Neural progenitor cell (in vitro differentiated cells): ENCODE measurements at regions not wholly inside any gene's neighbourhood (a gene's known extent, or its start where the extent isn't known, plus 50 kb on each side); places are given as distances from the start of the nearest gene placed in this dataset.

ENCODE experiments used
- EZH2 ChIP-seq: fragments of 200-600 bp; sonication (generic); IDR thresholded peaks from 2 replicates; pipeline ENCODE4 v1.6.1; 2017; ENCODE audit warnings: antibody characterized with exemption, mild to moderate bottlenecking, moderate library complexity
- EZH2phosphoT487 ChIP-seq: fragments of 200-600 bp; sonication (generic); IDR thresholded peaks from 2 replicates; pipeline ENCODE4 v1.6.1; 2017; ENCODE audit warnings: antibody characterized with exemption
- TF ChIP-seq, protein P1 (sequence below): fragments of 200-600 bp; sonication (generic); IDR thresholded peaks from 2 replicates; pipeline ENCODE4 v1.5.1; 2017; ENCODE audit warnings: antibody characterized with exemption, mild to moderate bottlenecking

GRCh38 chr4:177862541-177863176 lies 420.4 kb upstream of the AGA start:
- TF ChIP-seq, protein P1, sequence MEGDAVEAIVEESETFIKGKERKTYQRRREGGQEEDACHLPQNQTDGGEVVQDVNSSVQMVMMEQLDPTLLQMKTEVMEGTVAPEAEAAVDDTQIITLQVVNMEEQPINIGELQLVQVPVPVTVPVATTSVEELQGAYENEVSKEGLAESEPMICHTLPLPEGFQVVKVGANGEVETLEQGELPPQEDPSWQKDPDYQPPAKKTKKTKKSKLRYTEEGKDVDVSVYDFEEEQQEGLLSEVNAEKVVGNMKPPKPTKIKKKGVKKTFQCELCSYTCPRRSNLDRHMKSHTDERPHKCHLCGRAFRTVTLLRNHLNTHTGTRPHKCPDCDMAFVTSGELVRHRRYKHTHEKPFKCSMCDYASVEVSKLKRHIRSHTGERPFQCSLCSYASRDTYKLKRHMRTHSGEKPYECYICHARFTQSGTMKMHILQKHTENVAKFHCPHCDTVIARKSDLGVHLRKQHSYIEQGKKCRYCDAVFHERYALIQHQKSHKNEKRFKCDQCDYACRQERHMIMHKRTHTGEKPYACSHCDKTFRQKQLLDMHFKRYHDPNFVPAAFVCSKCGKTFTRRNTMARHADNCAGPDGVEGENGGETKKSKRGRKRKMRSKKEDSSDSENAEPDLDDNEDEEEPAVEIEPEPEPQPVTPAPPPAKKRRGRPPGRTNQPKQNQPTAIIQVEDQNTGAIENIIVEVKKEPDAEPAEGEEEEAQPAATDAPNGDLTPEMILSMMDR = no peak
- TF ChIP-seq EZH2 = no peak
- TF ChIP-seq EZH2phosphoT487 = no peak
